Fibroblast of the conjunctiva (primary cell): ENCODE measurements at regions not wholly inside any gene's neighbourhood (a gene's known extent, or its start where the extent isn't known, plus 50 kb on each side); places are given as distances from the start of the nearest gene placed in this dataset.

Source experiments
- DNase-seq: peaks from one replicate; pipeline ENCODE4 v3.0.0-alpha.2; 2010; ENCODE audit warnings: low read depth

- no peak for DNase-seq
These were observed 120.2 kb upstream of the XYLT1 start for GRCh38 chr16:17590711-17591654.

- no peak for DNase-seq
These were observed 119.1 kb upstream of the XYLT1 start for GRCh38 chr16:17589898-17590297.

GRCh38 chr16:17585449-17586074 lies 114.8 kb upstream of the XYLT1 start:
- DNase-seq, result no peak

GRCh38 chr16:17578981-17579874 lies 108.5 kb upstream of the XYLT1 start:
- DNase-seq, result peak; percentile 73

GRCh38 chr16:17574256-17574655 lies 103.5 kb upstream of the XYLT1 start:
- DNase-seq, result no peak

GRCh38 chr16:17572145-17572544 lies 101.4 kb upstream of the XYLT1 start:
- DNase-seq, result no peak

- no peak for DNase-seq
These were observed 100.8 kb upstream of the XYLT1 start for GRCh38 chr16:17571499-17572093.

GRCh38 chr16:17568239-17568638 lies 97.5 kb upstream of the XYLT1 start:
- DNase-seq, result no peak

- no peak for DNase-seq
These were observed 96.7 kb upstream of the XYLT1 start for GRCh38 chr16:17567455-17567854.

GRCh38 chr16:17566656-17567450 lies 96.1 kb upstream of the XYLT1 start:
- no peak for DNase-seq

GRCh38 chr16:17566075-17566474 lies 95.3 kb upstream of the XYLT1 start:
- no peak for DNase-seq

- no peak for DNase-seq
These were observed 94.8 kb upstream of the XYLT1 start for GRCh38 chr16:17565605-17566004.

GRCh38 chr16:17564856-17565255 lies 94.1 kb upstream of the XYLT1 start:
- no peak for DNase-seq

- no peak for DNase-seq
These were observed 92.7 kb upstream of the XYLT1 start for GRCh38 chr16:17563323-17564091.

GRCh38 chr16:17561056-17561455 lies 90.3 kb upstream of the XYLT1 start:
- DNase-seq, result no peak

GRCh38 chr16:17560548-17560947 lies 89.8 kb upstream of the XYLT1 start:
- DNase-seq, result no peak

GRCh38 chr16:17559394-17559793 lies 88.6 kb upstream of the XYLT1 start:
- DNase-seq, result no peak

- DNase-seq, result no peak
These were observed 87.2 kb upstream of the XYLT1 start for GRCh38 chr16:17557949-17558348.

- no peak for DNase-seq
These were observed 86.7 kb upstream of the XYLT1 start for GRCh38 chr16:17557480-17557879.

- DNase-seq, result no peak
These were observed 85.7 kb upstream of the XYLT1 start for GRCh38 chr16:17556276-17557052.
